ENCODE measurements at regions not wholly inside any gene's neighbourhood (a gene's known extent, or its start where the extent isn't known, plus 50 kb on each side); places are given as distances from the start of the nearest gene placed in this dataset.

DNA sequence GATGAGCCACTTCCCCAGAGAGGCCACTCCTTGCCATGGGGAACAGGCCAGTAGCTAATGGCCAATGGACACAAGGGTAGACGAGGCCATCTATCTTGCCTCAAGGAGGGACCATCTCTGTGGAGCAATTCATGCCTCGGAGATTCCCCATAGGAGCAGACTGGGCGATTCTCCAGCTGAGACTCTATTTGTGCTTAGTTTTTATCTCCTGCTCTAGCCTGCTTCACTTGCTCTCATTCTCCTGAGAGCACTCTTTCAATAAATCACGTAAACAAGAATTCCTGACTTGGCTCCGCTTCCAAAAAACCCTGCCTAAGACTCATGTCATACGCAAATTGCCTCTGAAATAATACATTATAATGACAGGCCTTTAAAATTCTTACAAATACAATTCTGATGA lies 396.4 kb upstream of the USP15 start:
- TF ChIP-seq EZH2 (IDR thresholded peaks at IDR 0.05; ENCODE audit: low read length, missing control alignments) = no peak
- TF ChIP-seq, protein P1, sequence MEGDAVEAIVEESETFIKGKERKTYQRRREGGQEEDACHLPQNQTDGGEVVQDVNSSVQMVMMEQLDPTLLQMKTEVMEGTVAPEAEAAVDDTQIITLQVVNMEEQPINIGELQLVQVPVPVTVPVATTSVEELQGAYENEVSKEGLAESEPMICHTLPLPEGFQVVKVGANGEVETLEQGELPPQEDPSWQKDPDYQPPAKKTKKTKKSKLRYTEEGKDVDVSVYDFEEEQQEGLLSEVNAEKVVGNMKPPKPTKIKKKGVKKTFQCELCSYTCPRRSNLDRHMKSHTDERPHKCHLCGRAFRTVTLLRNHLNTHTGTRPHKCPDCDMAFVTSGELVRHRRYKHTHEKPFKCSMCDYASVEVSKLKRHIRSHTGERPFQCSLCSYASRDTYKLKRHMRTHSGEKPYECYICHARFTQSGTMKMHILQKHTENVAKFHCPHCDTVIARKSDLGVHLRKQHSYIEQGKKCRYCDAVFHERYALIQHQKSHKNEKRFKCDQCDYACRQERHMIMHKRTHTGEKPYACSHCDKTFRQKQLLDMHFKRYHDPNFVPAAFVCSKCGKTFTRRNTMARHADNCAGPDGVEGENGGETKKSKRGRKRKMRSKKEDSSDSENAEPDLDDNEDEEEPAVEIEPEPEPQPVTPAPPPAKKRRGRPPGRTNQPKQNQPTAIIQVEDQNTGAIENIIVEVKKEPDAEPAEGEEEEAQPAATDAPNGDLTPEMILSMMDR (conservative IDR thresholded peaks at IDR 0.05 in 1 of 2, IDR thresholded peaks at IDR 0.05 in 1 of 2; ENCODE audit: low read depth in 1 of 2, low read length in 2 of 2) = no peak

Measured in fibroblast of lung (primary cell).